Thymus (tissue), 11 donors: ENCODE measurements at regions not wholly inside any gene's neighbourhood (a gene's known extent, or its start where the extent isn't known, plus 50 kb on each side); places are given as distances from the start of the nearest gene placed in this dataset.

ENCODE experiments used
- DNase-seq, 9 donors: peaks; one replicate each; pipeline ENCODE4 v3.0.0-alpha.2; 2013; ENCODE audit warnings: low spot score in 9 of 9, low read depth in 6 of 9, missing footprints in 1 of 9
- H3K27ac ChIP-seq, 2 donors: one replicate each; pipeline ENCODE4 v1.5.1; 2013; ENCODE audit warnings: control low read depth in 1 of 2, low read depth in 1 of 2, low read length in 1 of 2, mild to moderate bottlenecking in 1 of 2, moderate library complexity in 1 of 2
- H3K27me3 ChIP-seq, 2 donors: one replicate each; pipeline ENCODE4 v1.5.1; 2013; ENCODE audit warnings: low read length in 1 of 2; ENCODE audit not compliant: control insufficient read depth in 2 of 2, insufficient read depth in 1 of 2
- H3K36me3 ChIP-seq, 2 donors: one replicate each; pipeline ENCODE4 v1.5.1; 2013; ENCODE audit warnings: low read length in 1 of 2, mild to moderate bottlenecking in 1 of 2, moderate library complexity in 1 of 2; ENCODE audit not compliant: control insufficient read depth in 2 of 2, insufficient read depth in 2 of 2
- H3K4me1 ChIP-seq, 2 donors: one replicate each; pipeline ENCODE4 v1.5.1; 2013; ENCODE audit warnings: low read length in 2 of 2; ENCODE audit not compliant: control insufficient read depth in 2 of 2, insufficient read depth in 2 of 2
- H3K4me3 ChIP-seq, 2 donors: one replicate each; pipeline ENCODE4 v1.5.1; 2013; ENCODE audit warnings: low read length in 2 of 2, control low read depth in 1 of 2, mild to moderate bottlenecking in 1 of 2
- H3K9me3 ChIP-seq, 2 donors: one replicate each; pipeline ENCODE4 v1.5.1; 2013; ENCODE audit warnings: low read length in 1 of 2, mild to moderate bottlenecking in 1 of 2; ENCODE audit not compliant: control insufficient read depth in 2 of 2, insufficient read depth in 1 of 2
- WGBS: extraction: QIAGEN DNeasy Blood & Tissue Kit; methylation state at CpG from one replicate; pipeline ENCODE4 v1.1.7; 2013; 5-methylcytosine and 5-hydroxymethylcytosine counted together
- donor health status: healthy.

DNA sequence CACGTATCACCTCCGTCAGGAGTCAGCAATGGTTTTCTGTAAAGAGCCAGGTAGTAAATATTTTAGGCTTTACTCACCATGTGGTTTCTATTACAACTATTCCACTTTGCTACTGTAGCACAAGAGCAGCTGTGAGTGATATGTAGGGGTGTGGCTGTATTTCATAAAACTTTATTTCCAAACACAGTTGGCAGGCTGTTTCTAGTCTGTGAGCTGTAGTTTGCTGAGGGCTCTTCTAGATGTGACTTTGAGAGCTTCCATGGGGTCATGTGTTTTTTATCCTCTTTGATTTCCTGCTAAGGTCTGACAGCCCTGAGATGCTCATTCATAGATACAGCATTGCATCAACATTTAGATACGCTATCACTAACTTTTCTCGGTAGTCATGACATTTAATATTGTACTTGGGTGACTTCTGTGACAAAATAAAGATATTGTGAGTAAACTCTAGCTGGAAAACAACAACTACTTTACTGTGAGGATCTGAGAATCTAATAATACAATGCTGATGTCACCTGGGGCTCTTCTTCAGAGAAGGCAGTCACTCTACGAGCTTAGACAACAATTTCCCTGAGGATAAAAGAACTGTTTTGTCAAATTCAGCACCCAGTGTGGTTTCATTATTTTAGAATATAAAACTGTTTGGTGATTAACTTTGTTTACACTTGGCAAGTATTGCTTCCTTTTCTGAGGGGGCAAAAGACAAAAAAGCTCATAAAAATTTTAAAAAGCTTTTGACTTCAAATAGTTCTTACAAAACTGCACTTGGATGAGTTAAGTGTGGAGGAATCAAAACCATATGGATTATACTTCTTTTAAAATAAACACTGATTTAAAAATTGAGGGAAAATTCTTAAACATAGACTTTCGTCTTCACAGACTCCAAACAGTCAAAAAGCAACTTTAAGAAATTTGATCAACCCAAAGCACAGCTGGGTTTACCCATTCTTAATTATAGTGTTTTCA lies 231.2 kb upstream of the DCN start:
- no peaks in the 10 kb centered on the region for H3K27me3 ChIP-seq
- no peak for DNase-seq
- no peaks in the 10 kb centered on the region for H3K4me1 ChIP-seq
- H3K36me3 ChIP-seq: no peaks in the 10 kb centered on the region
- no peak overlapping the region for H3K27ac ChIP-seq
- WGBS: 93% methylated on average over 6 of the region's 6 CpGs
- no peaks in the 10 kb centered on the region for H3K9me3 ChIP-seq
- no peak overlapping the region for H3K4me3 ChIP-seq

DNA sequence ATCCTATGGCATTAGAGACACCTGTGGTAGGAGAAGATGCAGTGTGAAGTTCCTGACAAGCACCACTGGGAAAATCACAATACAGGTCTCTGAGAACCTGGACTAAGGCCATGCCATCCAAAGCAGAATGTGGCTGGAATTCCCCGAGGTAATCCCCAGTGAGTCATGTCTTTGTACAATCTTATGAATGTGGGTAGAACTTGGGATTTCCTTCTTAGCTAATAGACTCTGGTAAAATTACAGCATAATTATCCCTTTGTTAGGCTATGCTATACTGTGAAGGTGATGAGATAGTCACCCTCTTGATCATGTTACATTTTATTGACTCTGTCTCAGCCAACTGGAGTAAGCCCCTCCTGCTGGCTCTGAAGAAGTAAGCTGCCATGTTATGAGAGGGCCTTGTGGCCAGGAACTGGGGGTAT lies 224.3 kb upstream of the DCN start:
- no peak overlapping the region for H3K4me3 ChIP-seq
- DNase-seq: peak in 1 of 9 donors; percentile 19
- H3K27me3 ChIP-seq: no peaks in the 10 kb centered on the region
- peak overlapping the region in 1 of 2 donors; percentile 52 for H3K27ac ChIP-seq
- H3K4me1 ChIP-seq: no peaks in the 10 kb centered on the region
- WGBS: 93% methylated on average over 1 of the region's 1 CpG
- no peaks in the 10 kb centered on the region for H3K36me3 ChIP-seq
- no peaks in the 10 kb centered on the region for H3K9me3 ChIP-seq

DNA sequence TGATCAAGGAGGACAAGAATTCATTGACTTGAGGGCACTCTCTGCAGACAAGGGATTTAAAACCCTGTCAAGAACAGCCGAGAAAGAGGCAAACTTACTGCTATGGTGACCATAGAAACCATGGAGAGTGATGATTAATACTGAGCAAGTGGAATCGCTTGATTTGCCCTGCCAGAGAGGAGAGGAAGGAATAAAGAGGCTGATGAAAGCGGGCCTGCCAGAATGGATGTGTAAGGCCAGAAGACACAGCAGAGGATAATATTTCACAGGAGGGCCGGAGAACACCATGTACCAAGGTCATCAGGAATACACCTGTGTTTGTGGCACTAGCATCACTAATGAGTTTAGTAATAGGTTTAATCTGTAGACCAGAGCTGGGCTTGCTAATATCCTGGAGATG lies 221.8 kb upstream of the DCN start:
- 83% methylated on average over 4 of the region's 4 CpGs for WGBS
- no peak overlapping the region for H3K27ac ChIP-seq
- no peaks in the 10 kb centered on the region for H3K9me3 ChIP-seq
- no peaks in the 10 kb centered on the region for H3K4me1 ChIP-seq
- no peak overlapping the region for H3K4me3 ChIP-seq
- no peaks in the 10 kb centered on the region for H3K36me3 ChIP-seq
- no peaks in the 10 kb centered on the region for H3K27me3 ChIP-seq
- DNase-seq: no peak

DNA sequence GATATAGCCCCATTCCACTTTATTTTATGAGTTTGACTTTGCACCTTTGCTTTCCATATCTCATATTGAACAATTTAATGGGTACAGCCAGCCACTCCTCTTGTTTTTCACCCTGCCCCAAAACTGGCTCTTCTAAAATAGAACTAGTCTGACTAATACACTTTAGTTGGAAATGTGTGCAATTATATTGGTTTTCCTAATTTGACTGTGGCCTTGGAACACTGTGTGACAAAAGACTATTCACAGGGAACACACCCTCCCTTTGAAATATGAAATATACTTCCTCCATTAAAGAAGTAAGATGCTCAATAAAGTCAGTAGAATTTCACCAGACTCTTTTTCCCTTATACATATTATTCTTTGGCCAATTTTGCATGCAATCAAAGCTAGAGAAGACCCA lies 218.6 kb upstream of the DCN start:
- no peaks in the 10 kb centered on the region for H3K9me3 ChIP-seq
- H3K27ac ChIP-seq: no peak overlapping the region
- H3K36me3 ChIP-seq: no peaks in the 10 kb centered on the region
- no peaks in the 10 kb centered on the region for H3K4me1 ChIP-seq
- no peak overlapping the region for H3K4me3 ChIP-seq
- H3K27me3 ChIP-seq: no peaks in the 10 kb centered on the region
- no peak for DNase-seq

DNA sequence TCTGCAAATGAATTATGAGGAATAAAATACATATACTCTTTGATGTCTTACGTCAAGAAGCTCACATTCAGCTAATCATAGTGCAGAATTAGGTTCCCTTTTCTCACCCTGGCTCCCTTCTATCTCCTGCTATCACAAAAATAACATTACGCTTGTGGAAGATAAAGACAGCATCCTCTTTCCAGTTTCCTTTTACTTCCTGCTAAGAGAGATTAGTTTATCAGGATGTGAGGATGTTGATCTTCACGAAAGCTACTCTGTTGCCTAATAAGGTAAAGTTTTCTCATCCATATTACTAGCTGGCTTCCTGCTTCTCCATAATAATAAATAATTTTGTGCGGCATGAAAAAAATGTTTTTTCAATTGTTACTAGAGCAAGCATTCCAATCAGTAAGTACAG lies 217.7 kb upstream of the DCN start:
- no peaks in the 10 kb centered on the region for H3K36me3 ChIP-seq
- no peaks in the 10 kb centered on the region for H3K9me3 ChIP-seq
- H3K4me3 ChIP-seq: no peak overlapping the region
- H3K4me1 ChIP-seq: no peaks in the 10 kb centered on the region
- no peaks in the 10 kb centered on the region for H3K27me3 ChIP-seq
- DNase-seq: no peak
- H3K27ac ChIP-seq: no peak overlapping the region
- WGBS: 64% methylated on average over 4 of the region's 4 CpGs

DNA sequence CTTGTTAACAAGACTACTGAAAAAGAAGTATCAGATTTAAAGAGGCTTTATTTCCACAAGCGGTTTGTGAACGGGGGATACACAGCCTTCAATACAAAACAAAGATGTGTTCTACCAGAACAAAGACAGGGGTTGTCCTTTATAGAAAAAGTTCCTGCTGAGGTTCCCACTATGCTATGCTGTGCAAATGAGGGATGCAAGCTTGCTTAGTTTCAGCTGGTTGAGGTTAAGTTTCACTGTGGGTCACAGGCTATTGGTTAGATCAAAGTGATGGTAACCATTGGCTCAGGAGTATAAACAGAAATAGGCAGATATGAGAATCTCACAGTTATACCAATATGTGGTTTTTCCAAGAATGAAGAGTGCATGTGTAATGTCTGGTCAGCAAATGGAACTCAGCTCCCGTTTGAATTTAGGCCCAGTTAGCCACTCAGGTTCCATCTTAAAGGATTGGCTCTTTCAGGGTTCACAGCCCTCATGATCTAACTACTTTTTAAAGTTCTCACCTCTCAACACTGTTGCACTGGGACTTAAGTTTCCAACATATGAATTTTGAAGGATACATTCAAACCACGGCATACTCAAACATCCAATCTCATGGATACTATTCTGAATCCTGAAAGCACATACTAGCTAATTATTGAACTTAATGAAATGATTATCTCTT lies 215.4 kb upstream of the DCN start:
- Histone ChIP-seq H3K4me3 (no peak overlapping the region), H3K27ac (no peak overlapping the region), H3K36me3 (no peaks in the 10 kb centered on the region), H3K4me1 (no peaks in the 10 kb centered on the region), H3K9me3 (peaks cover 0 to 3% of the 10 kb centered on the region in 2 donors), H3K27me3 (no peaks in the 10 kb centered on the region)
- no peak for DNase-seq
- WGBS: 97% methylated on average over 4 of the region's 4 CpGs

DNA sequence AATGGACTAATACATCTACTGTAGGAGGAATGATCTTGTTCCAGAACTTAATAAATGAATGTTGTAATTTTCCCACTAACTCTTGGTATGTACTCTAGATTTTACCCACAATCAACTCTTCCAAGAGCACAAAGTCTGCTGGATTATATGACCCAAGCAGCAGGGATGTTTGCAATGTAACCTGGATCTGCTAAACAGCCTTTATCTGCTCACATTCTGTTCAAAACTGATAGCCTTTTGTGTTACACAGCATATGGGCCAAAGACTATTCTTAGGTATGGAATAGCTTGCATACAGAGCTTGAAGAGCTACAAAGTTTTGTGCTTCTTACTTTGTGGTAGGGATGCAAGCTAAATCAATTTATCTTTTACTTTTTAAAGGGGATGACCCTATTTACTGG lies 213.7 kb upstream of the DCN start:
- Histone ChIP-seq H3K9me3 (peaks cover 0 to 6% of the 10 kb centered on the region in 2 donors), H3K36me3 (no peaks in the 10 kb centered on the region), H3K27ac (no peak overlapping the region), H3K4me1 (no peaks in the 10 kb centered on the region), H3K4me3 (no peak overlapping the region), H3K27me3 (no peaks in the 10 kb centered on the region)
- no peak for DNase-seq

DNA sequence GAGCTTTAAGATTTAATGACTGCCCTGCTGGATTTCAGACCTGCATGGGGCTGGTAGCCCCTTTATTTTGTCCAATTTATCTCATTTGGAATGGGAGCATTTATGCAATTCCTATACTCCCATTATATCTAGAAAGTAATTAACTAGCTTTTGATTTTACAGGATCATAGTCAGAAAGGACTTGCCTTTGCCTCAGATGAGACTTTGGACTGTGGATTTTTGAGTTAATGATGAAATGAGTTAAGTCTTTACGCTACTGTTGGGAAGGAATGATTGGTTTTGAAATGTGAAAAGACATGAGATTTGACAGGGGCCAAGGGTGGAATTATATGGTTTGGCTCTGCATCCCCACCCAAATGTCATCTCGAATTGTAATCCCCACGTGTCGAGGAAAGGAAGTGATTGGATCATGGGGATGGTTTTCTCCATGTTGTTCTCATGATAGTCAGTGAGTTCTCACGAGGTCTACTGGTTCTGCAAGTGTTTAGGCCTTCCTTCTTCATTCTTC lies 213.1 kb upstream of the DCN start:
- Histone ChIP-seq H3K4me1 (no peaks in the 10 kb centered on the region), H3K36me3 (no peaks in the 10 kb centered on the region), H3K4me3 (no peak overlapping the region), H3K27ac (no peak overlapping the region), H3K9me3 (peaks cover 0 to 6% of the 10 kb centered on the region in 2 donors), H3K27me3 (no peaks in the 10 kb centered on the region)
- no peak for DNase-seq
- 88% methylated on average over 5 of the region's 5 CpGs for WGBS

DNA sequence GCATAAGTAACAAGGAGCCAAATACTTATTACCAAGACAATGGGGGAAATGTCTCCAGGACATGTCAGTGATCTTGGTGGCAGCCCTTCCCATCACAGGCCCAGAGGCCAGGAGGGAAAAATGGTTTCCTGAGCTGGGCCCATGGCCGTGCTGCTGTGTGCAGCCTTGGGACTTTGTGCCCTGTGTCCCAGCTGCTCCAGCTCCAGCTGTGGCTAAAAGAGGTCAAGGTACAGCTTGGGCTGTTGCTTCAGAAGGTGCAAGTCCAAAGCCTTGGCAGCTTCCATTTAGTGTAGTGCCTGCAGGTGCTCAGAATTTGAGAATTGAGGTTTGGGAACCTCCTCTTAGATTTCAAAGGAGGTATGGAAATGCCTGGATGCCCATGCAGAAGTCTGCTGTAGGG lies 212.3 kb upstream of the DCN start:
- Histone ChIP-seq H3K27me3 (no peaks in the 10 kb centered on the region), H3K27ac (no peak overlapping the region), H3K4me1 (no peaks in the 10 kb centered on the region), H3K36me3 (no peaks in the 10 kb centered on the region), H3K4me3 (no peak overlapping the region), H3K9me3 (peaks cover 0 to 6% of the 10 kb centered on the region in 2 donors)
- 94% methylated on average over 1 of the region's 1 CpG for WGBS
- DNase-seq: no peak
